LNCaP clone FGC (cell line): ENCODE measurements at regions not wholly inside any gene's neighbourhood (a gene's known extent, or its start where the extent isn't known, plus 50 kb on each side); places are given as distances from the start of the nearest gene placed in this dataset.
A peak's percentile ranks its signal among the peaks of the same experiment; 100 is the strongest.

ENCODE experiments used
- DNase-seq: peaks from one replicate; pipeline ENCODE4 v3.0.0-alpha.2; 2011; ENCODE audit warnings: low read depth
- H3K4me3 ChIP-seq: 2 replicates; pipeline ENCODE4 v1.5.1; 2011; ENCODE audit warnings: mild to moderate bottlenecking, low read depth, low read length, control low read depth
- TF ChIP-seq, protein P1 (sequence below): IDR thresholded peaks from 2 replicates; pipeline ENCODE4 v1.5.1; 2012; ENCODE audit warnings: mild to moderate bottlenecking; ENCODE audit not compliant: control insufficient read depth, insufficient read depth; ENCODE audit errors: extremely low read depth

DNA sequence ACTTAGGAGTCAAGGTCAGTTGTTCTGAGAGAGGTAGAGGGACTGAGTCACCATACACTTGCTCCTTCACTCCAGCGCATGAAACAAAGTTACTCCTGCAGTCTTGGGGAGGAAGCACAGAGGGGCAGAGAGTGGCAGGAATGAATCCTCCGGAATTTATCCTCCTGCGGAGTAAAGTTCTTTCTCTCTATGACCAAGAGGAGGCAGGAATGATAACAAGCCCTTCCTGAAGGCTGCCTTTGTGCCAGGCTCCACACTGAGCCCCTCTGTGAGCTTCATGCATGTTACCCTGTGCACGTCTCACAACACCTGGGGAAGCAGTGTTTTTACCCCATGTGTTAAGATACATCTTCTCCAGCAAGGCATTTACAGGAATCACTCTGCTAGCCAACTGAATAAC is 458.4 kb downstream of the KLF12 start:
- no peak for DNase-seq
- TF ChIP-seq, protein P1, sequence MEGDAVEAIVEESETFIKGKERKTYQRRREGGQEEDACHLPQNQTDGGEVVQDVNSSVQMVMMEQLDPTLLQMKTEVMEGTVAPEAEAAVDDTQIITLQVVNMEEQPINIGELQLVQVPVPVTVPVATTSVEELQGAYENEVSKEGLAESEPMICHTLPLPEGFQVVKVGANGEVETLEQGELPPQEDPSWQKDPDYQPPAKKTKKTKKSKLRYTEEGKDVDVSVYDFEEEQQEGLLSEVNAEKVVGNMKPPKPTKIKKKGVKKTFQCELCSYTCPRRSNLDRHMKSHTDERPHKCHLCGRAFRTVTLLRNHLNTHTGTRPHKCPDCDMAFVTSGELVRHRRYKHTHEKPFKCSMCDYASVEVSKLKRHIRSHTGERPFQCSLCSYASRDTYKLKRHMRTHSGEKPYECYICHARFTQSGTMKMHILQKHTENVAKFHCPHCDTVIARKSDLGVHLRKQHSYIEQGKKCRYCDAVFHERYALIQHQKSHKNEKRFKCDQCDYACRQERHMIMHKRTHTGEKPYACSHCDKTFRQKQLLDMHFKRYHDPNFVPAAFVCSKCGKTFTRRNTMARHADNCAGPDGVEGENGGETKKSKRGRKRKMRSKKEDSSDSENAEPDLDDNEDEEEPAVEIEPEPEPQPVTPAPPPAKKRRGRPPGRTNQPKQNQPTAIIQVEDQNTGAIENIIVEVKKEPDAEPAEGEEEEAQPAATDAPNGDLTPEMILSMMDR: no peak
- H3K4me3 ChIP-seq: no peak overlapping the region

DNA sequence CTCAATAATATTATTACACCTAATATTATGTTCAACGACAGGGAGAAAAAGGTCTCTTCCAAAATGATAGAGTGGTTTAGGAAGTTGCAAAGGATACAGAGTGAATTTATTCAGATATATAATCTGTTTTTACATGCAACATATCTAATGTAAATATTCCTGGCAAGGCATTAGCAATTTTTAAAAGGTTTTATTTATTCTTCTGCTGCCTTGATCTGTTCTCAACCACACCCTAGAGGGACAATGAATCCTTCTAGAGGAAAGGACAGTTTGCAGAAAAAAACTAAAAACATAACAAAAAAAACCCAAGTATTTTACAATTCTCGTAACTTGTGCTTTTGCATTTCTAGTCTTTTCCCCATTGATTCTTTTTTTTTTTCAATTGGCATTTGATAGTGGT is 459.6 kb downstream of the KLF12 start:
- no peak overlapping the region for H3K4me3 ChIP-seq
- no peak for DNase-seq
- TF ChIP-seq, protein P1: no peak

DNA sequence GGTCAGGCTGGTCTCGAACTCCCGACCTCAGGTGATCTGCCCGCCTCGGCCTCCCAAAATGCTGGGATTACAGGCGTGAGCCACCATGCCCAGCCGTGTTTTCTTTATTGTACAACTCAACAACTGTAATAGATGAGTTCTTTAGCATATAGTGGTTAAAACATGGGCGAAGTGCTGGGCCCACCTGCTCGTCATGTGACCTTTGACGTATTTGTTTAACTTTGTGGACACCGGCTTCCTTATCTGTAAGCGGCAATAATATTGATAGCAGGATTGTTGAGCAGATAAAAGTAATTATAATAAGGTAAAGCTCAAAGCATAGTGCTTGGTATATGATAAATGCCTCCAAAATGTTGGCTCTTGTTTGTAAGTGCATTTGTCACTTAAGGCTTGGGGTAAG is 460.3 kb downstream of the KLF12 start:
- no peak overlapping the region for H3K4me3 ChIP-seq
- TF ChIP-seq, protein P1: no peak
- DNase-seq: no peak

DNA sequence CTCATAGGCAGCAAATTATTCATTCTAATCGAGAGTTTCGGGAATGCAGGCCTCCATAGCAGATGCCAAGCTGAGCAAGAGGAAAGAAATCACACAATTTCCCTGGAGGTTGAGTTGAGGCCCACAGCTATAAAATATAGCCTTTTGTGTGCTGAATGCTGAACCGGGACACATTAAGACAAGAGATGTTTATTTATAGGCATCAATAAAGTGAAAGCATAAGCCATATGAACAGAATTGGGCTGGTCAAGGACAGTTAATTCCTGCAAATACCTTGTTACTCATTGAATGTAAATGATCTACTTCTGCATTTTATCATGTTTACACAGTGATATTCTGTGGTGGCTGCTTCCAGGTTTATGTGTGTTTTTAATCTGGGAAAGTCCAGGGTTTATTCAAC is 461.7 kb downstream of the KLF12 start:
- no peak overlapping the region for H3K4me3 ChIP-seq
- TF ChIP-seq, protein P1: no peak
- peak; percentile 37 for DNase-seq

DNA sequence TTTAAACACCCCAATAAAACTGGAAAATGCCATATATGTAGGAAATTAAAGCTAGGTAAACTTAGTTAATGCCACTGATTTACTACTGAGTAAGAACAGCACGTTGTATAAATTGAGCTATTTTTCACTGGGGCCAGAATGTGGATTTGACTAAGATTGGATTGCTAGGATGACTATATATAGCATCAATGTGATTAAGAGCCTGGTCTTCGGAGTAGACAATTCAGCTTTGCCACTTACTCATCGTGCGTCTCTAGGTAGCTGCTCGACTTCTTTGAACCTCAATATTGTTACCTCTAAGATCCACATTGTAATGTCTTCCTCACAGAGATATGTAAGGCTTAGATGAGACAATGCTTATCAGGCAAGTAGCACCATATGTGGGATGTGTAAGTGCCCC is 462.5 kb downstream of the KLF12 start:
- no peak for DNase-seq
- TF ChIP-seq, protein P1: no peak
- H3K4me3 ChIP-seq: no peak overlapping the region

DNA sequence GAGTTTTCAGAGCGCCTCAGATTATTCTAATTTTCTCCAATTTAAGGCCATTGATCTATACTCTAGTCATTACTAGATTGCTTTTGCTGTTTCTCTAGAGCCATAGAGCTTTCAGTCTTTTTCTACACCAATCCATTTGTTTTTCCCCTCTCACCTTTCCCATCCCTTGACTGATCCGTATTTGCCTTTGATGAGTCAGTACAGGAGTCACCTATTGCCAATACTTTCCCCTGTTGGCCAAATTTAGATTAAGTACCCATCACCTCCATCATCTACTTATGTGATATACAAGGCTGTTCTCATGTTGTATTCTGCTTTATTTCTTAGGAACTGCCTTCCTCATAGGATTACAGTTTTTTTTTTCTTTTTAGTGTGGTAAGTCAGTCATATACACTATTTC is 463.2 kb downstream of the KLF12 start:
- TF ChIP-seq, protein P1: no peak
- no peak for DNase-seq
- no peak overlapping the region for H3K4me3 ChIP-seq

DNA sequence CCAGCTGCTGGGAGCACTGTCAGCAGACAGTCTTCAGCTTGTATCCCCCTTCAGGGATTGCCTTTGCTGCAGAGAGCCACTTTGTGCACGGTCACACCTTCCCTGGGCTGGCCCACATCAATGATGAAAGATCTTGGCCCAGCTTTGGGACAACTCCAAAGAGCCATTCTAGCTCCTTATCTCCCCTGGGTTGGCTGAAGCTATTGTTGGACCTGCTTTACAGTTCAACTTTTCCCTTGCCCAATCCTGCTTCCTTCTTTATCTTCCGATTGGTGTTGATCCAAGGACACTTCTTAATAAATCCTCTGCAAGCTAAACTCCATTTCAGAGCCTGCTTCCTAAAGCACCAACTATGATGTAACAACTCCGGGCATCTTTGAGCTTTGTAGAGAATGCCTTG is 466.4 kb downstream of the KLF12 start:
- H3K4me3 ChIP-seq: no peak overlapping the region
- DNase-seq: peak; percentile 65
- TF ChIP-seq, protein P1: no peak
